IMR-90 (cell line): ENCODE measurements at regions not wholly inside any gene's neighbourhood (a gene's known extent, or its start where the extent isn't known, plus 50 kb on each side); places are given as distances from the start of the nearest gene placed in this dataset.

Source experiments
- ATAC-seq: fragments of 200-7000 bp; cut with Tn5 transposase; 2 replicates; pipeline ENCODE4 v1.9.1; 2020; ENCODE audit warnings: low read depth, mild to moderate bottlenecking, moderate library complexity
- BruUV-seq: library from RNA; stranded (reverse); fragments of 400-500 nt; replicated peaks from 2 replicates; lab custom pipeline; 2021; lab: Mats Ljungman, UMichigan
- CTCF ChIA-PET: fragments of 300-600 bp; formaldehyde crosslinking; extraction: SDS; loops from one replicate; lab custom pipeline; 2021; ENCODE audit warnings: antibody characterized with exemption; lab: Yijun Ruan, JAX
- POLR2A ChIA-PET: fragments of 300-600 bp; sonication (Branson Sonifier 250); formaldehyde crosslinking; loops from one replicate; lab custom pipeline; 2022; ENCODE audit warnings: antibody characterized with exemption; ENCODE audit not compliant: unreplicated experiment; lab: Charles Lee
- DNase-seq: peaks from one replicate; pipeline ENCODE4 v3.0.0; 2013
- H2AFZ ChIP-seq: replicated peaks from 2 replicates; pipeline ENCODE3; 2013; ENCODE audit warnings: low read length, mild to moderate bottlenecking; ENCODE audit not compliant: poor library complexity
- H2AK5ac ChIP-seq: 2 replicates; pipeline ENCODE4 v1.6.1; 2013; ENCODE audit warnings: low read depth, low read length, inconsistent platforms
- H2AK9ac ChIP-seq: replicated peaks from 2 replicates; pipeline ENCODE3; 2013; ENCODE audit warnings: mild to moderate bottlenecking, low read depth, low read length, moderate library complexity; ENCODE audit not compliant: poor library complexity
- H2BK120ac ChIP-seq: 2 replicates; pipeline ENCODE4 v1.6.1; 2013; ENCODE audit warnings: low read depth, low read length, inconsistent platforms
- H2BK15ac ChIP-seq: 3 replicates; pipeline ENCODE4 v1.6.1; 2013; ENCODE audit warnings: low read depth, low read length, inconsistent platforms
- H2BK20ac ChIP-seq: 2 replicates; pipeline ENCODE4 v1.6.1; 2013; ENCODE audit warnings: low read depth, mild to moderate bottlenecking, inconsistent platforms, low read length, moderate library complexity
- H2BK5ac ChIP-seq: 2 replicates; pipeline ENCODE4 v1.6.1; 2013; ENCODE audit warnings: mild to moderate bottlenecking, low read depth, low read length, inconsistent platforms; ENCODE audit not compliant: poor library complexity, severe bottlenecking
- H3K14ac ChIP-seq: replicated peaks from 2 replicates; pipeline ENCODE4 v1.6.1; 2013; ENCODE audit warnings: low read depth, low read length, inconsistent platforms
- H3K18ac ChIP-seq: 2 replicates; pipeline ENCODE4 v1.6.1; 2013; ENCODE audit warnings: low read depth, low read length, control low read depth
- H3K23ac ChIP-seq: 2 replicates; pipeline ENCODE4 v1.6.1; 2013; ENCODE audit warnings: low read depth, low read length, inconsistent platforms
- H3K27ac ChIP-seq: 2 replicates; pipeline ENCODE4 v1.5.1; 2013; ENCODE audit warnings: mild to moderate bottlenecking, control low read depth, low read length; ENCODE audit not compliant: insufficient read depth
- H3K27me3 ChIP-seq: 2 replicates; pipeline ENCODE4 v1.6.1; 2013; ENCODE audit warnings: low read length; ENCODE audit not compliant: control insufficient read depth, insufficient read depth
- H3K36me3 ChIP-seq: 2 replicates; pipeline ENCODE4 v1.6.1; 2013; ENCODE audit warnings: low read length, mixed read lengths; ENCODE audit not compliant: control insufficient read depth, insufficient read depth
- H3K4ac ChIP-seq: 2 replicates; pipeline ENCODE4 v1.6.1; 2013; ENCODE audit warnings: low read depth, low read length, inconsistent platforms
- H3K4me1 ChIP-seq: 2 replicates; pipeline ENCODE4 v1.6.1; 2013; ENCODE audit warnings: low read length, mixed read lengths; ENCODE audit not compliant: control insufficient read depth, insufficient read depth
- H3K4me2 ChIP-seq: 2 replicates; pipeline ENCODE4 v1.6.1; 2013; ENCODE audit warnings: low read depth, mild to moderate bottlenecking, control low read depth, low read length, moderate library complexity
- H3K4me3 ChIP-seq: 2 replicates; pipeline ENCODE4 v1.5.1; 2013; ENCODE audit warnings: low read depth, mild to moderate bottlenecking, control low read depth, low read length, moderate library complexity; ENCODE audit not compliant: insufficient read depth
- H3K56ac ChIP-seq: 2 replicates; pipeline ENCODE4 v1.6.1; 2013; ENCODE audit warnings: low read length, inconsistent platforms; ENCODE audit not compliant: insufficient read depth; ENCODE audit errors: extremely low read depth
- H3K79me1 ChIP-seq, 2 experiments: 2 replicates each; pipeline ENCODE4 v1.6.1; 2013; ENCODE audit warnings: low read length in 2 of 2, inconsistent platforms in 1 of 2, low read depth in 1 of 2
- H3K9ac ChIP-seq: 2 replicates; pipeline ENCODE4 v1.6.1; 2013; ENCODE audit warnings: low read depth, low read length, control low read depth
- H3K9me1 ChIP-seq: 2 replicates; pipeline ENCODE4 v1.6.1; 2013; ENCODE audit warnings: low read length, inconsistent platforms; ENCODE audit not compliant: insufficient read depth
- H3K9me3 ChIP-seq: 2 replicates; pipeline ENCODE4 v1.6.1; 2013; ENCODE audit warnings: low read length; ENCODE audit not compliant: control insufficient read depth, insufficient read depth
- H4K20me1 ChIP-seq: 2 replicates; pipeline ENCODE4 v1.6.1; 2013; ENCODE audit warnings: low read length, inconsistent platforms; ENCODE audit not compliant: insufficient read depth
- H4K5ac ChIP-seq: 2 replicates; pipeline ENCODE4 v1.6.1; 2013; ENCODE audit warnings: mild to moderate bottlenecking, low read depth, low read length, control low read depth
- H4K8ac ChIP-seq, 2 experiments: 2 replicates each; pipeline ENCODE4 v1.6.1; 2013; ENCODE audit warnings: low read depth in 2 of 2, low read length in 2 of 2, control low read depth in 1 of 2, inconsistent platforms in 1 of 2
- H4K91ac ChIP-seq: 2 replicates; pipeline ENCODE4 v1.6.1; 2013; ENCODE audit warnings: low read depth, low read length, inconsistent platforms; ENCODE audit not compliant: insufficient read depth
- BHLHE40 ChIP-seq: fragments of 150-350 bp; IDR thresholded peaks from 2 replicates; pipeline ENCODE4 v1.6.1; 2016; ENCODE audit warnings: mild to moderate bottlenecking, low read depth, low read length
- CEBPB ChIP-seq: IDR thresholded peaks from 2 replicates; pipeline ENCODE4 v1.6.1; 2012; ENCODE audit warnings: low read depth, low read length, improper control_type of control experiment
- FOS ChIP-seq: fragments of 150-350 bp; IDR thresholded peaks from 2 replicates; pipeline ENCODE4 v1.6.1; 2016; ENCODE audit warnings: low read depth, low read length
- MAZ ChIP-seq: IDR thresholded peaks from 2 replicates; pipeline ENCODE4 v1.6.1; 2012; ENCODE audit warnings: low read depth, mild to moderate bottlenecking, low read length, improper control_type of control experiment, moderate library complexity, borderline replicate concordance
- MXI1 ChIP-seq: IDR thresholded peaks from 2 replicates; pipeline ENCODE4 v1.6.1; 2012; ENCODE audit warnings: low read depth, mild to moderate bottlenecking, low read length, moderate library complexity, borderline replicate concordance
- NFE2L2 ChIP-seq: fragments of 150-350 bp; IDR thresholded peaks from 2 replicates; pipeline ENCODE4 v1.6.1; 2016; ENCODE audit warnings: low read depth, mild to moderate bottlenecking, low read length
- RAD21 ChIP-seq: IDR thresholded peaks from 2 replicates; pipeline ENCODE4 v1.6.1; 2012; ENCODE audit warnings: low read length, improper control_type of control experiment
- RCOR1 ChIP-seq: IDR thresholded peaks from 2 replicates; pipeline ENCODE4 v1.6.1; 2012; ENCODE audit warnings: mild to moderate bottlenecking, low read length, improper control_type of control experiment; ENCODE audit not compliant: insufficient replicate concordance
- SMC3 ChIP-seq: fragments of 150-350 bp; IDR thresholded peaks from 2 replicates; pipeline ENCODE4 v1.6.1; 2016; ENCODE audit warnings: low read depth, mild to moderate bottlenecking, antibody characterized with exemption, low read length, moderate library complexity
- WGBS, 2 experiments: methylation state at CpG; one replicate each; pipeline versions ENCODE4 v1.1.5 to v1.1.7; 2013; ENCODE audit warnings: missing lambda C conversion rate in 2 of 2; ENCODE audit not compliant: insufficient read length in 1 of 2; ENCODE audit errors: extremely low coverage in 2 of 2; 5-methylcytosine and 5-hydroxymethylcytosine counted together
- dilution Hi-C: fragments of 300-500 bp; cut with HindIII; formaldehyde crosslinking; loops from one replicate; pipeline ENCODE4 v1.14.3; 2018; ENCODE audit warnings: low sequenced_read_pairs; ENCODE audit not compliant: unreplicated experiment
- in situ Hi-C: fragments of 300-500 bp; cut with MboI; formaldehyde crosslinking; loops from 3 replicates; pipeline ENCODE4 v1.14.3; 2019; ENCODE audit warnings: low sequenced_read_pairs, inconsistent platforms, mixed read lengths
- intact Hi-C: fragments of 100-400 bp; cut with micrococcal nuclease; formaldehyde crosslinking; loops from 2 replicates; pipeline ENCODE4 v1.10.0; 2022

GRCh38 chr11:25927411-25927953, 404.4 kb upstream of the ANO3 start:
- no peak overlapping the region for H2AK5ac ChIP-seq
- no peak overlapping the region for H4K5ac ChIP-seq
- no peak overlapping the region for H2BK20ac ChIP-seq
- no peak overlapping the region for H2AK9ac ChIP-seq
- 86% methylated on average over 1 of the region's 3 CpGs; no CpG with 5 or more reads in 1 of the 2 experiments for WGBS, 2 experiments
- H2BK15ac ChIP-seq, result no peak overlapping the region
- no peak overlapping the region for H3K9ac ChIP-seq
- no peak overlapping the region for H3K4ac ChIP-seq
- no peaks in the 10 kb centered on the region for H3K9me3 ChIP-seq
- in situ Hi-C loops, result no loop called here
- dilution Hi-C loops, result no loop called here
- no peak overlapping the region for H2AFZ ChIP-seq
- H3K4me1 ChIP-seq, result no peaks in the 10 kb centered on the region
- no peak overlapping the region for H4K8ac ChIP-seq
- no peak overlapping the region for H4K91ac ChIP-seq
- no peak overlapping the region for H3K18ac ChIP-seq
- intact Hi-C loops, result no loop called here
- TF ChIP-seq CEBPB, result no peak
- TF ChIP-seq RAD21, result no peak
- TF ChIP-seq MXI1, result no peak
- TF ChIP-seq NFE2L2, result no peak
- no peak for TF ChIP-seq FOS
- TF ChIP-seq SMC3, result no peak
- TF ChIP-seq MAZ, result no peak
- TF ChIP-seq RCOR1, result no peak
- no peak for TF ChIP-seq BHLHE40
- CTCF ChIA-PET, result no interaction called here
- BruUV-seq, result no TSS peak
- no peak overlapping the region for H3K56ac ChIP-seq
- H3K23ac ChIP-seq, result no peak overlapping the region
- no peak overlapping the region for H3K4me3 ChIP-seq
- no peaks in the 10 kb centered on the region for H3K27me3 ChIP-seq
- H4K20me1 ChIP-seq, result no peaks in the 10 kb centered on the region
- POLR2A ChIA-PET, result no interaction called here
- H2BK5ac ChIP-seq, result no peak overlapping the region
- ATAC-seq (no peak), DNase-seq (no peak)
- no peaks in the 10 kb centered on the region for H3K9me1 ChIP-seq
- no peak overlapping the region for H3K14ac ChIP-seq
- no peaks in the 10 kb centered on the region for H3K79me1 ChIP-seq
- no peak overlapping the region for H3K27ac ChIP-seq
- no peaks in the 10 kb centered on the region for H3K36me3 ChIP-seq
- no peak overlapping the region for H3K4me2 ChIP-seq
- H2BK120ac ChIP-seq, result no peak overlapping the region
